ENCODE measurements at regions not wholly inside any gene's neighbourhood (a gene's known extent, or its start where the extent isn't known, plus 50 kb on each side); places are given as distances from the start of the nearest gene placed in this dataset.

DNA sequence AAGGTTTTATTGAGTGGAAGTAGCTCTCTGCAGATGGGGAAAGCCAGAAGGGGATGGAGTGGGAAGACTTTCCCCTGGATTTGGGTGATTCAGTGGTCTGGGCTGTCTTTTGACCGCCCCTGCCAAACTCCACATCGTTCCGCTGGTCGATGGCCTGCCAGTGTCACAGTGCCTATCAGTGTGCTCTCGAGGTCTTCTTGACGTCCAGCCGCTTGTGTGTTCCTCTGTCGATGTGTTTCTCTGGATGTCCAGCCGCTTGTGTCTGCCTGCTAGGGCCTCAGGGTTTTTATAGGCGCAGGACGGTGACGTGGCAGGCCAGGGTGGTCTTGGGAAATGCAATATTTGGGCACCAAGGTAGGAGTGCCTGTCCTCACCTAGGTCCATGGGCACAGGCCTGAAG lies 1371.4 kb upstream of the PIK3C3 start:
- FAIRE-seq (no peak), DNase-seq (ENCODE audit: low spot score) (no peak)

DNA sequence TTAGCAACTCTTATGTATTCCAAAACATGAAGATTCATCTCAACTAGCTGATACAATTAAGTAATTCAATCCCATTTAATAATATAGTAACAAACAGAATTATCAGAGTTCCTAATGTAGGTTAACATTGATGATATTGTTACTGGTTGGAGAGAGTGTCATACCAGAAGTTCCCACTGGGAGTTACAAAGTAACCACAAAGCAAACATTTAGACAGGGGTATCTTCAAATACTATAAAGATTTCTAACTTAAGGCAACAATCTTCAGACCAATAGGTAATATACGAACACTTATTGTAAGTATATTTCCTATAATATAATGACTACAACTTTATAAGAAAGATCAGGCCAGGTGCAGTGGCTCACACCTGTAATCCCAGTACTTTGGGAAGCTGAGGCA lies 1372.9 kb upstream of the PIK3C3 start:
- no peak for FAIRE-seq
- DNase-seq (ENCODE audit: low spot score) = no peak

DNA sequence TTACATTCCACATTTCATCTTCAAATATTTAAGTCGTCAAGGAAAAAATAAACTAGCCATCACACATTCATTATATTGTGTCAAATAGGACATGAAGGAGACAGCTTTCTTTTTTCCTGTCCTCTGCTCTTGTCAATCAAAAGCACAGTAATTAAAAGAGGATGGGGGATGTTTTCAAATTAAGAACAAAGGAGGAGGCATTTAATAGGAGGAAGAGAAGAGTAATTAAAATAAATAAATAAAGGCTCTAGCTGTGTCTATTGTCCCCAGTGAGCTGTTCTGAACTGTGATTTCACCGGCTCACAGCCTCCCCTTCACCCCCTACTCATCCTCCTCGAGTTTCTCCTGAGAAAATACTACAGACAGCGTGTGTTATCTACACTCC lies 1377.1 kb upstream of the PIK3C3 start:
- DNase-seq (ENCODE audit: low spot score) (no peak), FAIRE-seq (no peak)

DNA sequence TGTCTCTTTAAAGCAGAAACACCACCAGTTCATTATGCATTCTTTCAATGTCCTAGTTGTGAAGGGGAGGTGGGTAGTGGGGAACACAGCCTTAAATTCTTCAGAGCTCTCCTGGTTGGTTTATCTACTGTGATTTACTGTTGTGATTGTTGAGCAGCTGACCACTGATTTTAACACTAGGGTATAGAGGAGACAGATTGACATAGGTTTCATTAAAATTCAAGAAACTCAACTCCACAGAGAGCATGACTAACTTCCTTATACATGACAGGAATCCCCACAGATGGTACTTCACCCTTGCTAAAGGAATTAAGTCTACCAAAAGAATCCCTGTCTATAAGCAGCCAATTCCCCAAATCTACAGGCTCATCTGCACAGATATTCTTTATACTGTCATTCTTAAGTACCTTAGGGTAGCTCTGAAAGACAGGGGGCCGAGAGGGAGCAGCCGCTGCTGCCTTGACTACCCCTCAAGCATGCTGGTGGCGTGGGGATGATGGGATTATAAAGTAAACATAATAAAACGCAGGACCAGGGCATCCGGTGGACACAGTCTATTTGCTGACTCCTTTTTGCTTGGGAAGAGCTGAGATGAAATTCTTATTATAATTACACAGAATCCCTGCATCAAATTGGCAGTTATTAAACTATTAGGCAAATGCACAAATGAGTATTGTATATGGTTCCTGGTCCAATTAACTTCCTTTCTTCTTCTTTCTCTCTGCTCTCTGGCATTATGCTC lies 1377.6 kb upstream of the PIK3C3 start:
- FAIRE-seq (no peak), DNase-seq (ENCODE audit: low spot score) (no peak)

DNA sequence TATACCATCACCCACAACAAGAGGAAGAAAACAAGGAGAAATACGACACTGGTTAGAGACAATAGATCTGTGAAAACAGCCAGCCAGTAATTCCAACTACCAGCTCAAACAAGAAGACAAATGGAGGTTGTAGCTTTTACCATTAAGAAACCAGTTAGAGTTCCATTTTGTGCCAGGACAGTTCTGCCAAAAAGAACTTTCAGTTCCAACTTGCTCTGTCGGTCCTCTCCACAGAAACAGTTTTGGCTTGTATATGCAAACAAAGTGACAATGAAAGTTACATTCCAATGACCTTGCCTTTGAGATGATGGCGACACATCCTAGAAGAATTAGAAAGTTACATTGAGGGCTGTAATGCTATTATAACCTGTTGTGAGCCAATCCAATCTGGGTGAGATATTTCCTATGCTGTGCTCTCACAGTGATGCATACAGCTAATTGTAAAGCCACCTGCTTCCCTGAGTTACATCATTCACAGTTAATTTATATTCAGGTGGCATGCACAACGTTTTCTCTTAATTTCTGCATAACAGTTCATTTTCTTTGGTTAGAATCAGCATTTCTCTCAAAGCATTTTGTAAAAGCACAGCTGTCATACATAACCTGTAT lies 1378.4 kb upstream of the PIK3C3 start:
- DNase-seq (ENCODE audit: low spot score) (no peak), FAIRE-seq (no peak)

DNA sequence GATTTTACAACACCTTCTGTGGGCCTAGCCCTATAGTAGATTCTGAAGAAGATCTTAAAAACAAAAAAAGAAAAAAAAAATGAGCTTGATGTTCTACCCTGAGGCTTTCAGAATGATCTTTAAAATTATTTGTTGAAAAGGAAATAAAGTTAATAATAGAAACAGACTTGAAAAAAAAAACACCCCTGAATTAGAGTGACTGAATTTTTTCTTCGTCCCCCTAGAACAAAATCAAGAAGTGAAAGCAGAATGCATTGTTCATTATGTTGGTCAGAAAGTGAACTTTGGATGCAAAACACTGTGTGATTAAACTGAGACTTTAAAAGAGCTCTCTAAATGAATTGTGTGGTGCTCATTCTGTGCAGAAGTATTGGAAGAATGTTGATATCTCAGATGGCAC lies 1384.4 kb upstream of the PIK3C3 start:
- no peak for DNase-seq (ENCODE audit: low spot score)
- no peak for FAIRE-seq

DNA sequence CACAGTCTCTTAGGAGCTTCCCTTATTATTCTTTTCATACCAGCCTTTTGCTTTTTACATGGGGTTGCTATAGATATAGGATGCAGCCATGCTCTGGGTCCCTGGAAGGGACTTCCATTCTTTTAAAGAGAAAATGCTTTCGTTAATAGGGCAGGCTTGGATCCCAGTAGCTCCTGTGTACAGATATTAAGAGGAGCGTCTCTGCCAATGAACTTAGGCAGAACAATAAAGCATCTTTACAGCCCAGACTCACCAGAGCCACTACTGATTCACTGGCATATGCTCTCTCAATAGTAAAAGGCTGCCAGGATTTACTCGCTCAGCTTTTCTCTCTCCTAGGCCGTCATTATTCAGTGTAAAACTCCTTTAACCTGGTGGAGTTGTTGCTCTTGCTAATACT lies 1385.4 kb upstream of the PIK3C3 start:
- DNase-seq (ENCODE audit: low spot score) (no peak), FAIRE-seq (no peak)

DNA sequence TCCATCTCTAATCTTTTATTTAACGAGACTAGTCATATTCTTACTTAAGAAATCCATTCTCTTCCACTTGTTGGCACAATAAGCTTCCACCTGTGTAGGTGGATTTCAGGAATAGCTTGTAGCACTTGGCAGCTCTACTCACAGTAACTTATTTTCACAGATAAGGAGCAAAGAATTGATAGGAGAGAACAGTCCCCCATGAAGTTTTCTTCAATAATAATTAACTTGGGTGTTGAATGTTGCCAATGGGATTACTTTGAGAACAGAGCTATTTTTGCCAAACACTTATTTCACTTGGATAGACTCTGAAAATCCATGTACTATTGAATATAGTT lies 1388.6 kb upstream of the PIK3C3 start:
- DNase-seq (ENCODE audit: low spot score) (no peak), FAIRE-seq (no peak)

DNA sequence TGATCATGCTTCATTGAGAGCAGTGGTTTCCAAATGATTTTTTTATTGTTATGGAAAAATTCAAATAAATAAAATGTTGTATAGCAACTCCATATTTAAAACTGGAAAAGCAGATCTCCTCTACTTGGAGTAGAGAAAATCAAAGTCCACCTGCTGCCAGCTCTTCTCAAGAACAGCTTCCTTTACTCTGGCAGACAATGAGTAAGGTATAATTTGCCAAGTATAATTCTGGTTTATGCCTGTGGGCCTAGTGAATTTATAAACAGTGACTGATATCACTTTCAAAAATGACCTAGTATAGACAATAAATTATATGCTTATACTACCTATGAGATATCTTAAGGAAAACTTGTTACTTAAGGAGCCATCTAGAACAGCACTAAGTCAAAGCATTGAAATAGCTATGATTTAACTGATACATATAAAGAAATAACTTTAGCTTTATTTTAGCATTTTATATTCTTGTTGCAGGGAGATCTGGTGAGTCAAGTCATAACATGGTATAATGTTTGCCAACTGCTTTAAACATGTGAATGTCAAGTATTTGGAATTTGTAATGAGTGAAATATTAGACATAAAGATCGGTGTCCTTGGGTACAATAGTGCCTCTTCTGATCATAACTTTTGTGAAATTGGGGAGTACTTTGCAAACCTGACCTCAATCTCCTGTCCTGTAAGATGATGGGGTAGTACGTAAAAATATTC lies 1389.1 kb upstream of the PIK3C3 start:
- no peak for FAIRE-seq
- no peak for DNase-seq (ENCODE audit: low spot score)

DNA sequence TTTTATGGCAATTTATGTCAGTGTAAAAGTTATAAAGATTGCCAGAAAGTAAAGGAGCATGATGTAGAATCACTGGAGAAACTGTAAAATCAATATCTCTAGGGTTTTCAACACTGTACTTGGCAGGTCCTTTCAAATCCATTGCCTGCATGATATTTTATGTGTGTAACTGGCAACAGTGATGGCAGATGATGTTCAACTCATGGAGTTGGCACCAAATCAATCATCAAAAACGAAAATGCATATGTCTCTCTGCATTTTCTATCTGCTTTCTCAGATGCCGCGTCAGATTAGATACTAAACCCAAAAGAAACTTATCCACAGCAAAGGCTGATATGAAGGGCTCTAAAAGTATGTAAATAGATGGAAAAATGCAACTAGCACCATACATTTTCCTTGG lies 1395.5 kb upstream of the PIK3C3 start:
- FAIRE-seq = no peak

DNA sequence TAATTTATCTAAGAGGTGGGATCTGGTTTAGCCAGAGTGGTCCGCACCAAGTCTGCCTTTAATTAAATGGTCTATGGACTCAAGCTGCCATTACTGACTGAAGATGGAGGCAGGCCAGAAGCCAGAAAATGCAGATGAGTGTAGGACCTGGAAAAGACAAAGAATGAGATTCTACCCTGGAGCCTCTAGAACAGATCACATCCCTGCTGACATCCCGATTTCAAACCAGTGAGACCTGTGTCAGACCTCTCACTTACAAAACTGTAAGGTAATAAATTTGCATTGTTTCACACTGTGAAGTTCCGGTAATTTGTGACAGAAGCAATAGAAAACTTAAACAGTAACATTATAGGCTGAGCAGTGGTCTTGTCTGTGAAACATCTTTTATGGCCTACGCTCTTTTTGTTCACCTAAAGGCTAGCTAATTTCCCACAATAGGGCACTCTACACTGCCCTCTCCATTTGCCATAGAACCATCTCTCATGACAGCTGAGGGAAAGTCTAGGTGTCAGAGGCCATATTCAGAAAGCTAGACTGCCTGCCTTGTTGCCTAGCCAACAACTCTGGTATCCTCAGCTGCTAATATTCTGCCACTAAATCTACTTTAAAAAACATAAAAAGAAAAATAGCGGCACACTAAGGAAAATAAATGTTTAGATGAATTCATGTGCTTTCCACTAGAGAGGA lies 1396.2 kb upstream of the PIK3C3 start:
- DNase-seq (ENCODE audit: low spot score) = no peak
- no peak for FAIRE-seq

More for the DNA sequence above, 1395.5 kb upstream of the PIK3C3 start:
- DNase-seq (ENCODE audit: low spot score) = no peak

DNA sequence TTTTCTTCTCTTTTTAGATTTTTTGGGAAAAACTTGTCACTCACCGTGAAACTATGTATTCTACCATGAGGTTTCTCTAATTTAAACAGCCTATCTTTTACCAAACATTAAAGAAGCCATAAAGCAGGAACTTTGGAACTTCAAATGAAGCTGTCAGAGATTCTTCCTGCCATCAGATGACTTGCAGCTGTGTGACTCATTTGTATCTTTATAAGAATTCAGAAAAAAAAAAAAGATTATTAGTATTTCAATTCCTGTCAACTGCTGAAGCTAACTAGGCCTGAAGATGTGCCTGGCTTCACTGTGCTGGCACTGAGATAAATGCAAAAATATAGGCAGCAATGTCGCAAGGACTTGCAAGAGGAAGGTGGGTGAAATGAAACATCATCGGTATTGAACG lies 1399.1 kb upstream of the PIK3C3 start:
- FAIRE-seq (no peak), DNase-seq (ENCODE audit: low spot score) (no peak)

DNA sequence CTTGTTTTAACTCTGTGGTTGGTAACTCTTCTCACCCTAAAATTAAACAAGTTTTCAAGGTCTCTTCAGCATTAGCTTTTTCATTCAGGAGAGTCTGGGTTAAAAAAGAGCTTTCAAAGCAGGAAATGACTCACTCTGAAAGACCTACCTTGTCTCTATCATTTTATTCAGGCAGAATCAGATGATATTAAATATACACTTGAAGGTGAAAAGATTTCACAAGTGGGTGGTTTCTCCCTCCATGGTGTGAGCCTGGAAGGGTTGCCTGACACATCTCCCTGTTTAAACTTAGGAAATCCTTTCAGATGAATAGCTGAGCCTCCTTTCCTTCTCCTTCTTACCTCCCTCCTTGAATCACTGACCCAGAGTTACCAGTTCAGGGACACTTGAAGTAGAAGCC lies 1402.0 kb upstream of the PIK3C3 start:
- no peak for FAIRE-seq
- no peak for DNase-seq (ENCODE audit: low spot score)

DNA sequence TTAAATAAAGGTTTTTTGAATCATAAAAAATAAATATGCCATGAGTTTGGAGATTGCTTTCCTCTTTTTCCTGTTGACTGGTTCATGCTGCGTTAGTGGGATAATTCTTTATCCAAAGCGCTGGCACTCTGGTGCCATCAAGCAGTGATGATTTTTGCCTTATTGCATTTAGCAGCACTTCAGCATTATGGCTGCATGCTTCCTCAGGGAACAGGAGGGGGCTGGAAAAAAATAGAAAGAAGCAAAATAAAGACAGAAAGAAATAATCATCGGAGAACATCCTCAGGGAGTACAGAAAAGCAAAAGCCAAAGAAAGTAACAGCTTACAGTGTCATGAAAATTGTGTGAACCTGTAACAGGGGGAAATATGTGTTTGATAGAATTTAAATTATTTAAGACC lies 1408.2 kb upstream of the PIK3C3 start:
- FAIRE-seq = no peak

DNA sequence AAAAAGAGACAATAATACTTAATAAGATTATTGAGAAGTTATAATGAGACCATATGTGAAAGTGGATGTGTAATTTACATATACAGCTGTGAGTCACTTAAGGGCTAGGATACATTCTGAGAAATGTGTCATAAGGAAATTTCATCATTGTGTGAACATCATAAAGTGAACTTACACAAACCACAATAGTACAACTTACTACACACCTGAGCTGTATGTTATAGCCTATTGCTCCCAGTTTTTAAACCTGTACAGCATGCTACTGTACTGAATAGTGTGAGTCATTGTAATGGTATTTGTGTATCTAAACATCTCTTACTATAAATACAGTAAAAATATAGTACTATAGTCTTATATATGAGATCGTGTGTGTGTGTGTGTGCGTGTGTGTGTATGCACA lies 1420.3 kb upstream of the PIK3C3 start:
- no peak for DNase-seq (ENCODE audit: low spot score)
- no peak for FAIRE-seq

More for the DNA sequence above, 1408.2 kb upstream of the PIK3C3 start:
- DNase-seq (ENCODE audit: low spot score) = no peak

DNA sequence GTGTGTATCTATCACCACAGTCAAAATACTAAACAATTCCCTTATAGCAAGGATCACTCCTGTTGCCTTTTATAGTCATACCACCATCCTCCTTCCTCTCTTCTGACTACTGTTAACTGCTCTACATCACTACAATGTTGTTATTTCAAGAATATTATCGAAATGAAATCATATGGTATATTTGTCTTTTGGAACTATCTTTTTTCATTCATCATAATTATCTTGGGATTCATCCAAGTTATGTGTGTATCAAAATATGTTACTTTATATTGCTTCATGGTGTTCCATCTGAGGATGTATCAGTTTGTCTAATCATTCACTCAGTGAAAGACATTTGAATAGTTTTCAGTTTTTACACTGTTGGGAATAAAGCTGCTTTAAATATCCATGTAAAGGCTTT lies 1423.0 kb upstream of the PIK3C3 start:
- FAIRE-seq = no peak
- no peak for DNase-seq (ENCODE audit: low spot score)

DNA sequence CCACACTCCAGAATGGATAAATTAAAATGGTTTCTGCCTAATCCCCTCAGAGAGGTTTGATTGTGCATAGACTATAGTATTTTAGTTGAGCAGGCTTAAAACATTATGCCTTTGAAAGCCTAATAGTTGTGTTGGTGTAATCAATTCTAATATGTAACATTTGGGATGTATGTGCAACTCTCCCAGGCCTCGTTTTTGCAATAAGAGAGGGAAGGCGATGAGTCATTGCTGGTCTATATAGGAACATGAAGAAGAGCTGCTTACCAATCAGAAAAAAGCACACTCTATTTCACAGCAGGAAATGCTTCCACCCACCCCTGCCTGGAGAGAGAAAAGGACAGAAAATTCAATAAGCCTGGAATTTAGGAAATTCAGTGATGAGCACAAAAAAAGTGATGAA lies 1424.0 kb upstream of the PIK3C3 start:
- FAIRE-seq = no peak
- no peak for DNase-seq (ENCODE audit: low spot score)

DNA sequence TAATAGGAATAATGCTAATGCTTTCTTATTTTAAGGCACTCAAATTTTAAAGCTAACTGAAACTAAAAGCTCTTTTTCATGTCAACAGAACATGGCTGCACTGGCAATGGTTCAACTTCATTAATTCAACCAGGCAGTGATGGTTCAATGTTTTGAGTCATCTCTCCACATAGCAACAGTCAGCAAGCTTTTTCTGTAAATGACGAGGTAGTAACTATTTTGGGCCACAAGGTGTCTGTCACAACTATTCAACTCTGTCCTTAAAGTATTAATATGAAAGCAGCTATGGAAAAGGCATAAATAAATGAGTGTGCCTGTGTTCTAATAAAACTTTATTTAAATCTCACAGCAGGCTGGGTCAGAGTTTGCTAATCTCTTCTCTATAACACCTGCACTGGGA lies 1425.6 kb upstream of the PIK3C3 start:
- FAIRE-seq (no peak), DNase-seq (ENCODE audit: low spot score) (no peak)

DNA sequence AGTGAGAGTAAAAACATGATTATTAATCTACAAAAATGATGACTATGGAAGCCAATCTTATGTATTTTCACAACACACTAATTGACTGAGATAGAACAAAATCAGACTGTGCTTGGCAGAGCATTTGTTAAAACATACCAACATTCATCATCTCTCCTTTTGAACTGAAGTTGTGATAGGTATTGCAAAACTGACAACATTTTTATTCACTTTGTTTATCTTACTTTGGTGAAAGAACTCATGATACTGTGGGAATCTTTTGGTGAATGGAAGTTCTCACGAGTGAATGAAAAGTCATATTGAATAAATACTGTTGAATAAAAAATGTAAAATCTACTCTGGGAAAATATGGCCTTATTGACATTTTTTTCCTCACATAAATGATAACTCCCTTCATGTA lies 1430.2 kb upstream of the PIK3C3 start:
- DNase-seq (ENCODE audit: low spot score) (no peak), FAIRE-seq (no peak)

DNA sequence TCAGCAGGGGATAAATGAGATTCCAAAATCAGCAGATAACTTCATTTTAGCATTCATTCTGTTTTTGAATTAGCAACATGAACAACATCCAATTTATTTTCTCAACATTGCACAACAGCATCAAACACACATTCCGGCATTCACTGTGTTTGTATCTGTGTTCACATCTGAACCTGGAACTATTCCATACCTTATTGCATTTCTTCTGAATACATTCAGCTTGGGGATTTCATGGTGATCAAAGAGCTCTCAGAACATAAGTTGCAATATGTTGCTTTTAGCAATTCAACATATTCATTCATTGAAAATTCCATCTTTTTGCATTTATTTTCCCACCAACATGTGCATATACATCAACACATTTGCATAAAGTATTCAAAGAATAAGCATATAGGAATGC lies 1431.7 kb upstream of the PIK3C3 start:
- no peak for FAIRE-seq
- DNase-seq (ENCODE audit: low spot score) = no peak

DNA sequence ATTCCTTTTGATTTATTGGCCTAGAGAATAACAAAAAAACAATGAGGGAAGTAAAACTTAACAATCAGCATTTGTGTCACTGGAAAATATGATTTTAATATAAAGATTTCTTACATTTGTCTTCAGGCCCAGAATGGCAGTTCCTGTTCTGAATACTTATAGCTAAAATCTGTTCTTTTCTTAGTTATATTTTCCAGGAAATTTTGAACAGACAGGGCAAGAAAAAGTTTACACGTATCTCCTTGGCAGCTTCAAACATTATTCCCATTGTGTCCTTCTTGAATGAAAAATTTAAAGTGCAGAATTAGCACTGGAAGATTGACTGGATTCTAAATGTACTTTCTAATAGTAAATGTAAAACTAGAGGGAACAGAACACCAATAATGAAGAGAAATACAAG lies 1454.0 kb upstream of the PIK3C3 start:
- FAIRE-seq (no peak), DNase-seq (ENCODE audit: low spot score) (no peak)

DNA sequence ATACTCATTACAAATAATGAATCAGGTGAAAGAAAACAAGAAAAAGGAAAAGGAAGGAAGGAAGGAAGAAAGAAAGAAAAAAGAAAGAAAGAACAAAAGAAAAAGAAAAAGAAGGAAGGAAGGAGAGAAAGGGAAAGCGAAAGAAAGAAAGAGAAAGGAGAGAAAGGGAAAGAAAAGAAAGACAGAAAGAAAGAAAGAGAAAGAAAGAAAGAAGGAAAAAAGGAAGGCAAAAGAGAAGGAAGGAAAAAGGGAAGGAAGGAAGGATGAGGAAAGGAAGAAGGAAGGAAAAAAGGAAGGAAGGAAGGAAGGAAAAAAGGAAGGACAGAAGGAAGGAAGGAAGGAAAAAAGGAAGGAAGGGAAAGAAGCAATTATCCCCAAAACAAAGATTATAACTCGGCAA lies 1460.4 kb upstream of the PIK3C3 start:
- FAIRE-seq (no peak), DNase-seq (ENCODE audit: low spot score) (no peak)
